ENCODE measurements at regions not wholly inside any gene's neighbourhood (a gene's known extent, or its start where the extent isn't known, plus 50 kb on each side); places are given as distances from the start of the nearest gene placed in this dataset.

DNA sequence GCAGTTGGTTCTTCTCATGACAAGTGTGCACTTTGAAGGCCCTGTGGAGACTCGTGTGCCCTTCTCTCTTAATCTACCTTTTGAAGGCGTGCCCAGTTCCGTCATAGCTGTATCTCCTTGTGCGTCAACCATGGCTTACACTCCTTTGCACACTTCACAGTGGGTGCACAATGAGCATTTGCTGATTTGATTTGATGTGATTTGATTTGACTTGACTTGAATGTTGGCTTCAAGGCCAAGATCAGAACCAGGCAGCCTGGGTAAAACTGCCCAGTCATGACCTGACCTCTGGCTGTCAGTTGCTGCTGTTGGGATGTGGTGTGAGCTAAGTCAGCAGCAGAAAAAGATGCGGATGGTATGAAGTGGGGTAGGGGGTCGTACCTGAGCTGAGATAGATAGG, 670.3 kb upstream of the HS6ST1 start:
- no peak for TF ChIP-seq EZH2phosphoT487 (IDR thresholded peaks at IDR 0.05; ENCODE audit: low read length)
- TF ChIP-seq, protein P1, sequence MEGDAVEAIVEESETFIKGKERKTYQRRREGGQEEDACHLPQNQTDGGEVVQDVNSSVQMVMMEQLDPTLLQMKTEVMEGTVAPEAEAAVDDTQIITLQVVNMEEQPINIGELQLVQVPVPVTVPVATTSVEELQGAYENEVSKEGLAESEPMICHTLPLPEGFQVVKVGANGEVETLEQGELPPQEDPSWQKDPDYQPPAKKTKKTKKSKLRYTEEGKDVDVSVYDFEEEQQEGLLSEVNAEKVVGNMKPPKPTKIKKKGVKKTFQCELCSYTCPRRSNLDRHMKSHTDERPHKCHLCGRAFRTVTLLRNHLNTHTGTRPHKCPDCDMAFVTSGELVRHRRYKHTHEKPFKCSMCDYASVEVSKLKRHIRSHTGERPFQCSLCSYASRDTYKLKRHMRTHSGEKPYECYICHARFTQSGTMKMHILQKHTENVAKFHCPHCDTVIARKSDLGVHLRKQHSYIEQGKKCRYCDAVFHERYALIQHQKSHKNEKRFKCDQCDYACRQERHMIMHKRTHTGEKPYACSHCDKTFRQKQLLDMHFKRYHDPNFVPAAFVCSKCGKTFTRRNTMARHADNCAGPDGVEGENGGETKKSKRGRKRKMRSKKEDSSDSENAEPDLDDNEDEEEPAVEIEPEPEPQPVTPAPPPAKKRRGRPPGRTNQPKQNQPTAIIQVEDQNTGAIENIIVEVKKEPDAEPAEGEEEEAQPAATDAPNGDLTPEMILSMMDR (IDR thresholded peaks at IDR 0.05; ENCODE audit: low read length): no peak
